ENCODE measurements at regions not wholly inside any gene's neighbourhood (a gene's known extent, or its start where the extent isn't known, plus 50 kb on each side); places are given as distances from the start of the nearest gene placed in this dataset.

GRCh38 chr16:54213322-54213721 lies 73.3 kb downstream of the IRX3 start:
- no peak overlapping the region for H3K4me2 ChIP-seq
- no peak for TF ChIP-seq SMC3 (IDR thresholded peaks at IDR 0.05; ENCODE audit: low read depth, low read length)
- no peak for TF ChIP-seq CTCF (IDR thresholded peaks at IDR 0.05)
- no peak for TF ChIP-seq TAF1 (IDR thresholded peaks at IDR 0.05; ENCODE audit: borderline replicate concordance, low read depth, low read length)
- TF ChIP-seq SIN3A (IDR thresholded peaks at IDR 0.05; ENCODE audit: borderline replicate concordance, low read depth, low read length), result no peak
- TF ChIP-seq EZH2phosphoT487 (IDR thresholded peaks at IDR 0.05; ENCODE audit: borderline replicate concordance, low read depth), result no peak
- no peak for TF ChIP-seq FOXM1 (IDR thresholded peaks at IDR 0.05; ENCODE audit: low read depth)
- no peak for TF ChIP-seq RXRA (IDR thresholded peaks at IDR 0.05; ENCODE audit: borderline replicate concordance, low read depth)
- TF ChIP-seq, protein P1, sequence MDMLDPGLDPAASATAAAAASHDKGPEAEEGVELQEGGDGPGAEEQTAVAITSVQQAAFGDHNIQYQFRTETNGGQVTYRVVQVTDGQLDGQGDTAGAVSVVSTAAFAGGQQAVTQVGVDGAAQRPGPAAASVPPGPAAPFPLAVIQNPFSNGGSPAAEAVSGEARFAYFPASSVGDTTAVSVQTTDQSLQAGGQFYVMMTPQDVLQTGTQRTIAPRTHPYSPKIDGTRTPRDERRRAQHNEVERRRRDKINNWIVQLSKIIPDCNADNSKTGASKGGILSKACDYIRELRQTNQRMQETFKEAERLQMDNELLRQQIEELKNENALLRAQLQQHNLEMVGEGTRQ (IDR thresholded peaks at IDR 0.05; ENCODE audit: borderline replicate concordance, low read depth, low read length), result no peak
- no peak for TF ChIP-seq POLR2AphosphoS5 (IDR thresholded peaks at IDR 0.05; ENCODE audit: low read depth, low read length)
- TF ChIP-seq, protein P2, sequence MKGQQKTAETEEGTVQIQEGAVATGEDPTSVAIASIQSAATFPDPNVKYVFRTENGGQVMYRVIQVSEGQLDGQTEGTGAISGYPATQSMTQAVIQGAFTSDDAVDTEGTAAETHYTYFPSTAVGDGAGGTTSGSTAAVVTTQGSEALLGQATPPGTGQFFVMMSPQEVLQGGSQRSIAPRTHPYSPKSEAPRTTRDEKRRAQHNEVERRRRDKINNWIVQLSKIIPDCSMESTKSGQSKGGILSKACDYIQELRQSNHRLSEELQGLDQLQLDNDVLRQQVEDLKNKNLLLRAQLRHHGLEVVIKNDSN (IDR thresholded peaks at IDR 0.05; ENCODE audit: borderline replicate concordance, low read depth), result no peak
- TF ChIP-seq GABPA (IDR thresholded peaks at IDR 0.05; ENCODE audit: low read depth), result no peak
- TF ChIP-seq, protein P3, sequence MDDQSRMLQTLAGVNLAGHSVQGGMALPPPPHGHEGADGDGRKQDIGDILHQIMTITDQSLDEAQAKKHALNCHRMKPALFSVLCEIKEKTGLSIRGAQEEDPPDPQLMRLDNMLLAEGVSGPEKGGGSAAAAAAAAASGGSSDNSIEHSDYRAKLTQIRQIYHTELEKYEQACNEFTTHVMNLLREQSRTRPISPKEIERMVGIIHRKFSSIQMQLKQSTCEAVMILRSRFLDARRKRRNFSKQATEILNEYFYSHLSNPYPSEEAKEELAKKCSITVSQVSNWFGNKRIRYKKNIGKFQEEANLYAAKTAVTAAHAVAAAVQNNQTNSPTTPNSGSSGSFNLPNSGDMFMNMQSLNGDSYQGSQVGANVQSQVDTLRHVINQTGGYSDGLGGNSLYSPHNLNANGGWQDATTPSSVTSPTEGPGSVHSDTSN (IDR thresholded peaks at IDR 0.05), result no peak
- TF ChIP-seq NRF1 (IDR thresholded peaks at IDR 0.05; ENCODE audit: low read depth, low read length), result no peak
- no peak for TF ChIP-seq FOSL2 (IDR thresholded peaks at IDR 0.05; ENCODE audit: borderline replicate concordance, low read depth)
- no peak for TF ChIP-seq NFIC (IDR thresholded peaks at IDR 0.05; ENCODE audit: borderline replicate concordance)
- TF ChIP-seq FOXJ3 (CRISPR knock-in tag; IDR thresholded peaks at IDR 0.05), result no peak
- no peak for TF ChIP-seq RFX5 (IDR thresholded peaks at IDR 0.05; ENCODE audit: low read length)
- H3K9ac ChIP-seq, result no peak overlapping the region
- H2AFZ ChIP-seq (ENCODE audit: low read depth), result no peak overlapping the region
- H3K27ac ChIP-seq (ENCODE audit: low read depth in 2 of 2, low read length in 1 of 2), result no peak overlapping the region
- DNase-seq, result no peak
- no peaks in the 10 kb centered on the region for H3K9me2 ChIP-seq
- H3K36me3 ChIP-seq (replicated peaks in 1 of 2; ENCODE audit: control insufficient read depth in 1 of 2, insufficient read depth in 2 of 2, low read length in 1 of 2), result no peaks in the 10 kb centered on the region
- 44% methylated on average over 4 of the region's 4 CpGs for WGBS (ENCODE audit: low lambda C conversion rate)
- no peaks in the 10 kb centered on the region for H3K79me2 ChIP-seq (ENCODE audit: insufficient read depth)
- H3K27me3 ChIP-seq (ENCODE audit: insufficient read depth), result no peaks in the 10 kb centered on the region; the same call in 1 of the 2 replicates
- peaks cover 0 to 13% of the 10 kb centered on the region in 2 experiments; a peak in 2 of 4 replicates for H3K4me1 ChIP-seq (ENCODE audit: control insufficient read depth in 1 of 2, insufficient read depth in 2 of 2, low read depth in 1 of 2, low read length in 1 of 2)
- no peaks in the 10 kb centered on the region for H3F3A ChIP-seq (replicated peaks; ENCODE audit: insufficient read depth)
- no peaks in the 10 kb centered on the region for H3K9me3 ChIP-seq
- ChIA-PET POLR2A (no interaction called here), CTCF (interaction anchor here (1.0 kb wide), 1 partner anchor 664 kb away, joined by 3 read pairs; no protein-coding TSS in a partner anchor)
- no peaks in the 10 kb centered on the region for H4K20me1 ChIP-seq (ENCODE audit: insufficient read depth)
- no peak overlapping the region for H3K4me3 ChIP-seq (ENCODE audit: low read depth in 2 of 2, low read length in 1 of 2)
